HG03520 (cell line): ENCODE measurements at regions not wholly inside any gene's neighbourhood (a gene's known extent, or its start where the extent isn't known, plus 50 kb on each side); places are given as distances from the start of the nearest gene placed in this dataset.
"Not testable (repeated sequence)": the region's sequence is repeated elsewhere in the genome, so short reads cannot be mapped to it uniquely, and the experiment has no call there.

Experiments
- ATAC-seq: cut with Tn5 transposase; IDR thresholded peaks from one replicate; pipeline ENCODE4 v1.9.1; 2021; ENCODE audit warnings: mild to moderate bottlenecking, moderate library complexity; ENCODE audit not compliant: unreplicated experiment

DNA sequence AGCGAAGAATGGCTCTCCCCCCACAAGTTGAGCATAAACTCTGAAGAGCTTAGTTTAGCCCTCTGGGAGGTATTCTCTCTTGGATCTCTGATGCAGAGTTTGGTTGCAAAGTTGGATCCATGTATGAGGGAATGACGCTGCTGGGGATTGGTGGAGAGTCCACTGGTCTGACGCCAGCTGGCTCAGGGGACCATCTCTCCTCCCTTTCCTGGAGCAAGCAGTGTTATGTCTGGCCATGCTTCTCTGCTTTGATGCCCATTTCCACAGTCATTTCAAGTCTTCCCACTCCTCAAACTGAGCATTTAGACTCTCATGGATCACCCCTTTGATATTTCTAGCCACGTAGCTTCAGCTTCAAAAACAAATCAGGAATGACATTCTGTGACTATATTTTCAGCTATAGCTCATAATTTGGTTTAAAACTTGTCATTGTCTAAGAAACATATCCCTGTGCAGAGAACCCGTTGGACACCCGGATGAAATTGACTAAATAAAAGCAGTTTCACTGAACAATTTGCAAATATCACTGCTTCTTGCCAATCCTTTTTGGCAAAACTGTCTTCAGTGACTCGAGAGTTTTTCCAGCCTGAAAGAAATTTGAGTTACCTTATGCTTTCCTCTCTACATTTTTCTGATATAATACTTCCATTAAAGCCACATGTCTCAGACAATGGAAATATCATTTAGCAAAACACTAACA lies 193.4 kb upstream of the CDH11 start:
- no peak for ATAC-seq

DNA sequence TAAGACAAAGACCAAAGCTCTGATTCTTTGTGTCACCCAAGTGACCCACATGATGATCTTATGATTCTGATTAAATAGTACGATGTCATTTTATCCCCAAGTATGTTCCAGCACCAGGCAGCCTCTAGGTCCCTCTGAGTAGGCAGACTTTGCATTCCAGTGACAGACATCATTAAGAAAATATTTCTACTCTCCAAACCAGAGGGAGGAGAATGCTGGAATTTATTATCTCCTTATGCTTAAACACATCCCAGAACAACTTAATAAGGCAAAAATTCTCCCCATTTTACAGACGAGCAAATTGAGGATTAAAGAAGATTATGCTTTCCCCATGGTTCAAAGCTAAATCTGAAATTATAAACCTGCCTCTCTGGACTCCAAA lies 192.8 kb upstream of the CDH11 start:
- no peak for ATAC-seq

- ATAC-seq = no peak
These were observed 192.2 kb upstream of the CDH11 start for GRCh38 chr16:65313936-65314626.

- ATAC-seq = no peak
These were observed 190.9 kb upstream of the CDH11 start for GRCh38 chr16:65312795-65313194.

DNA sequence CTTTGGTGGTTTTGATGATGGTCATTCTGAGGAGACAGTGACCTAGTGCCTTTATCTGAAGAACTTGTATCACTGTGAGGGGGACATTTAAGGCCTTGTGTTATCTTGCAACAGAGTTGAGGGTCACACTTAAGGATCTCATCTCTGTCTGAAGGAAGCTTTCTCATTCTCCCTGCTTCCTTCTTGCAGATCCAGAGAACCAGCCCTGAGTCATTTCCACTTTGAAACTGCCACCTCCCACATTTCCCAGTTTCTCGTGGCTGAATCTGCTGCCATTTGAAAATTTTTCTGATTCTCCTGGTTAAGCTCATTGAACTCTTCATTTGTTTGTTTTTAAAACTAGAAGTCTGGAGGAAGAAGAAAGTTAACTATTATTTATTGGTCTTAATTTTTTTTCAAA lies 190.2 kb upstream of the CDH11 start:
- ATAC-seq = no peak

DNA sequence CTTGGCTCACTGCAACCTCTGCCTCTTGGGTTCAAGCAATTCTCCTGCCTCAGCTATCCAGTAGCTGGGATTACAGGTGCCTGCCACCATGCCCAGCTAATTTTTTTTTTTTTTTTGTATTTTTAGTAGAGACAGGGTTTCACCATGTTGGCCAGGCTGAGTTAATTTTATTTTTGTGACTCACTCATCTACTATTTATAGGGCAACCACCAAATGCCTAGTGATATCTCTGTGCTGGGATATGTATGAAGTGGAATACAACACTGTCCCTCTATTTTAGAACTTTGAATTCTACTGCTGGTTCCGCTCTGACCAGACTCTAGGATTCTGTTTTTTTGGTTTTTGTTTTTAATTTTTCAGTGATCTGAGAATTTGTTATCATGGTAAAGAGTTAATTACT lies 188.6 kb upstream of the CDH11 start:
- ATAC-seq = not testable (repeated sequence)

DNA sequence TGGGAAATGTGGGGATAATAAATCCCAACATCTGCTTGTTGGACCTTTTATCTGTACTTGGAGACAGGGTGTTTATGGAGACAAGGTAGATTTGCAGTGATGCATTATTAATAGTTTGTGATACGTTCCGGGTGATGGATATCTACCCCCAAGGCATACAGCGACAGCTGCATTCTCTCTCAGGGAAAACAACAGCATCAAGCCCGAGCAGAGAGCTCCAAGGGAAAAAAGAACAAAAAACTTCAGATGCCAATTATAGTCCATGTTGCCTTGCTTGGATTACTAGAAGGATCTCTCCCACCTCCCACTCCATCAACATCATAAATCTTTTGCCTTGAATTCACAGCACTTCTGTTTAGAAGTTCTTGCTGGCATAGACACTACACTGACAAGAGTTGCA lies 187.5 kb upstream of the CDH11 start:
- no peak for ATAC-seq

DNA sequence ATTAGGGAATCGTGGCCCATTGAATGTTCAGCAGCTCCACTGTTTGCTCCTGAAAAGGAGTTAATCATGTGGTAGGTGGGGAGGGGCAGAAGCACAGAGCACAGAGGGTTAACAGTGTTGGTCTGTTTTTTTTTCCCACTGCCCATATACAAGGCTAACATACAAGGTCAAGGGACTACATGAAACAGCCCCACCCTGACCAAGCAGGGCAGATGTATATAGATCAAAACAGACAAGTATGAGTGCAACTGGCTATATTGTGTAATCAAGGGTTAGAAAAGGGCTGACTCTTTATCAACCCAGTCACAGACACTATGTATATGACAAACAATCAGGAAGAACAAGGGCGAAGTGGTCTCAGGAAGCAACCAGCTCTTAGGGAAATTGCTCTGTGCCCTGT lies 186.6 kb upstream of the CDH11 start:
- ATAC-seq = no peak

- ATAC-seq = no peak
These were observed 185.4 kb upstream of the CDH11 start for GRCh38 chr16:65307286-65307685.

DNA sequence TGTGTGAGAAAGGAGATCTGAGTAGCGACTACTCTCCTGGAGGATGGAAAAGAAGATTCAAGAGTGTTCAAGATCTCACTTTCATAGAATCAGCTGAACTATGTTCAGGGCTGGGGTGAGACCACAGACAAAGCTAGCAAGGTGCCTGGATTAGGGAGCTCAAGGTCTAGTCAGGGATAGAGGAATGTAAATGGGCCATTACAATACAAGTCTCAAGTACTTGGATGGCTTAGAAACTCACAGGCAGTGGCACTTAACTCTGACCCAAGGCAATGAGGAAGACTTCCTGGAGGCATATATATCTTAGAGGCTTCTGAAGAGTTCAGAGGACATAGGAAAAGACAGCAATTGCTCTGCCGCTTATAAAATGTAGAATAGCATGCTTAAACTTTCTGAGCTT lies 184.9 kb upstream of the CDH11 start:
- ATAC-seq = no peak

DNA sequence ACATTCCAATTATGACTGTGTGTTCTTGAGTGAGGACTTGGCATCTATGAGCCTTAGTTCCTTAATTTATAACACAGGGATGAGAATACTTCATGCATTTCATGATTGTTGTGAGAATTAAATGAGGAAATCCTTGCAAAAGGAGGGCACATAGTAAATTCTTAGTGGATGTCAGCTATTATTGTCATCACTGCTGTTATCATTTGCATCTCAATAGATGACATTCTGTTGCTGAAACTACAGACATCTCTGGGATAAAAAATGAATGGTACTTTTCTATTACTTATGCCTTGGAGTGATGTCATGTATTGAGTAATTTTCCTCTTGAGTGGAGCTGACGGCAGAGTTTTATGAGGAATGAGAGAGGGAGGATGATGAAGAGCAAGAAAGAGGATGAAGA lies 184.4 kb upstream of the CDH11 start:
- ATAC-seq = no peak

- ATAC-seq = no peak
These were observed 183.6 kb upstream of the CDH11 start for GRCh38 chr16:65305266-65305959.

- no peak for ATAC-seq
These were observed 179.2 kb upstream of the CDH11 start for GRCh38 chr16:65301029-65301428.

- ATAC-seq = no peak
These were observed 175.6 kb upstream of the CDH11 start for GRCh38 chr16:65297453-65297852.

- no peak for ATAC-seq
These were observed 173.7 kb upstream of the CDH11 start for GRCh38 chr16:65295527-65295926.

DNA sequence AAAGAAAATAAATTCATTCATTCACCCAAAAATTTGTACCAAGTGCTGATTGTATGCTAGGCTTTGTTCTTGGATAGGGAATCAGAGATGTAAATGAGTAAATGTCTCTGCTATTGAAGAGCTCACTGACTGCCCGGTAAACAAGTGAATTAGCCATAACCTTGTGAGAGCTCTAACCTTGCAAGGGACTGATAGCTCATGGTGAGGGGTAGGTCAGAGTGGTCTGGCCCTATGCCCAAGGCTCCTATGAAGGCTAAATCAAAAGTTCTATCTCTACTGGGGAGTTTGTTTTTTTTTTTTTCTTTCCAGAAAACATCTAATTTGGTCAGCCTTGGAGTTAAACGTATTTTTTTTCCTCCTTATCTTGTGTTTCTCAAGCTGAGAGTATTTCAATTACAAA lies 172.8 kb upstream of the CDH11 start:
- ATAC-seq = no peak

DNA sequence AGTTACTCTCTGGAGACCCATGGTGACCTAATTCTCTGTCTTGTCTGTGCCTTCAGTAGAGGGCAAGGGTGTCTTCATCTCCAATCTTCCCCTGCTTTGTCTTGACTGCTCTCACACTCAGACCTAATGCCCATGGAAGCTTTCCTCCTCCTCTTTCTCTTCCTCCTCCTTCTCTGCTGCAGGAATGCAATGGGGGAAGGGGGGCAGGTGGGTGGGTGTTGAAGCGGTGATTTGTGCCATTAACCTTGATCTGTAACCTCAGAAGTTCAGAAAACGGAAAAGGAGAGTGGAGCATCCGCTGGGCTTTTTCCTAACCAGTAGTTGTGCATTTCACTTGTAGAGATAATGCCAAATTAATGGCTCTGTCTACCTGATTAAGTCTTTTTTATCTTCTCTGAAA lies 172.3 kb upstream of the CDH11 start:
- no peak for ATAC-seq

- ATAC-seq = no peak
These were observed 167.2 kb upstream of the CDH11 start for GRCh38 chr16:65289022-65289421.

- no peak for ATAC-seq
These were observed 165.4 kb upstream of the CDH11 start for GRCh38 chr16:65287307-65287706.

GRCh38 chr16:65285128-65286048 lies 163.5 kb upstream of the CDH11 start:
- no peak for ATAC-seq

GRCh38 chr16:65284626-65285025 lies 162.8 kb upstream of the CDH11 start:
- ATAC-seq = no peak
